SK-N-SH treated with all-trans-retinoic acid at 6 μM for 48 hours (cell line): ENCODE measurements at regions not wholly inside any gene's neighbourhood (a gene's known extent, or its start where the extent isn't known, plus 50 kb on each side); places are given as distances from the start of the nearest gene placed in this dataset.
A peak's percentile ranks its signal among the peaks of the same experiment; 100 is the strongest.

Source experiments
- BACH2 ChIP-seq: fragments of 250-450 bp; sonication (Bioruptor Pico); IDR thresholded peaks from 2 replicates; pipeline ENCODE4 v1.9.0; 2021; ENCODE audit warnings: mild to moderate bottlenecking, borderline replicate concordance
- CREB5 ChIP-seq: fragments of 250-450 bp; sonication (Bioruptor Pico); IDR thresholded peaks from 2 replicates; pipeline ENCODE4 v1.5.1; 2020; ENCODE audit warnings: low read depth, mild to moderate bottlenecking, moderate library complexity
- CSDC2 ChIP-seq: fragments of 250-450 bp; sonication (Bioruptor Pico); IDR thresholded peaks from 2 replicates; pipeline ENCODE4 v1.5.0; 2020; ENCODE audit warnings: mild to moderate bottlenecking, moderate library complexity
- ISL1 ChIP-seq: fragments of 250-450 bp; sonication (Bioruptor Pico); IDR thresholded peaks from 2 replicates; pipeline ENCODE4 v2.1.2; 2022; ENCODE audit warnings: mild to moderate bottlenecking, moderate library complexity
- PATZ1 ChIP-seq: fragments of 250-450 bp; sonication (Bioruptor Pico); IDR thresholded peaks from 2 replicates; pipeline ENCODE4 v1.8.0; 2020; ENCODE audit warnings: mild to moderate bottlenecking, moderate library complexity, borderline replicate concordance
- SNAI2 ChIP-seq: fragments of 250-450 bp; sonication (Bioruptor Pico); IDR thresholded peaks from 2 replicates; pipeline ENCODE4 v1.5.0; 2020; ENCODE audit warnings: mild to moderate bottlenecking, moderate library complexity
- TCF4 ChIP-seq: fragments of 250-450 bp; sonication (Bioruptor Pico); IDR thresholded peaks from 2 replicates; pipeline ENCODE4 v1.8.0; 2021; ENCODE audit warnings: mild to moderate bottlenecking, moderate library complexity, borderline replicate concordance
- TSHZ2 ChIP-seq: fragments of 250-450 bp; sonication (Bioruptor Pico); IDR thresholded peaks from 2 replicates; pipeline ENCODE4 v1.5.0; 2020; ENCODE audit warnings: mild to moderate bottlenecking, moderate library complexity
- ZFP3 ChIP-seq: fragments of 250-450 bp; sonication (Bioruptor Pico); IDR thresholded peaks from 2 replicates; pipeline ENCODE4 v1.5.0; 2020; ENCODE audit warnings: mild to moderate bottlenecking, moderate library complexity
- ZFP30 ChIP-seq: fragments of 450-650 bp; formaldehyde crosslinking; IDR thresholded peaks from 2 replicates; pipeline ENCODE4 v1.5.0; 2022; ENCODE audit warnings: mild to moderate bottlenecking, moderate library complexity
- ZNF70 ChIP-seq: fragments of 450-650 bp; formaldehyde crosslinking; IDR thresholded peaks from 2 replicates; pipeline ENCODE4 v1.5.0; 2020; ENCODE audit warnings: mild to moderate bottlenecking, moderate library complexity

- TF ChIP-seq CSDC2 (CRISPR knock-in tag) (no peak), ZFP30 (no peak), PATZ1 (CRISPR knock-in tag) (no peak), CREB5 (CRISPR knock-in tag) (no peak), ZFP3 (no peak), ZNF70 (CRISPR knock-in tag) (no peak), TSHZ2 (CRISPR knock-in tag) (no peak), BACH2 (CRISPR knock-in tag) (no peak), ISL1 (CRISPR knock-in tag) (peak; percentile 52; the same call in 1 of the 2 replicates), TCF4 (CRISPR knock-in tag) (no peak), SNAI2 (no peak)
Observed at GRCh38 chr7:81469153-81469868, 300.5 kb downstream of the HGF start.
